ENCODE measurements at regions not wholly inside any gene's neighbourhood (a gene's known extent, or its start where the extent isn't known, plus 50 kb on each side); places are given as distances from the start of the nearest gene placed in this dataset.
A peak's percentile ranks its signal among the peaks of the same experiment; 100 is the strongest.

DNA sequence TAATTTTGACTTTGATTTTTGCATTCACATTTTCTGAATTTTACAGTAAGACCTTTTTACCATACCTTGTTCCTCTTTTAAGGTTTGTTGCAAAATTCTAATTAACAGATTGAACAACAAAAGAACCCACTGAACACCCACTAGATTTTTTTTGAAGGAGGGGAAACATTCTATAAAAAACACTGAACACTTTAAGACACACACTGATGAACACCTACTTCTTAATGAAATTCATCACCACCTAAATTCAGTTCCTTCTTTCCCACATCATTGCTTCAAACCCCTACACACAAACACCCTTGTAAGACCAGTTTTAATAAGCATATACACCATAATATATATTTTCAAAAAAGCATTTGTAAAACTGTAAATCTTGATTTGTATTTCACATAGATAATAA, 559.0 kb upstream of the MEF2C start:
- no peak for DNase-seq

DNA sequence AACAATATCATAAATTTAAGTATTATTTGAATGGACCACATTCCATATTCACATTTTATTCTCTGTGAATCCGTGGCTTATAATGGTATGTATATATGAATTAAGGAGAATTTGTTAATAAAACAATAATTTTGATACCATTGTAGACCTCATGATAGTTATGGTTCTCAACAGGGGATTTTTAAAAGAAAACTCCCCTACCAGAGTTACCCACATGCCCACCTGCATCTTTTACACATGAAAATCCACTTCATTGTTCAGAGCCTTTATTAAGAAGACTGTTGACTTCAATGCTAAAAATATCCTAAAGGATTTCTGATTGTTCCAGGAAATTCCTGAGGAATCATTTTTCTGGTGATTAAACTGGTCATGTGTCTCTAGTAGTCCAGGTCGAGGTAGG, 557.7 kb upstream of the MEF2C start:
- DNase-seq = peak; percentile 12

DNA sequence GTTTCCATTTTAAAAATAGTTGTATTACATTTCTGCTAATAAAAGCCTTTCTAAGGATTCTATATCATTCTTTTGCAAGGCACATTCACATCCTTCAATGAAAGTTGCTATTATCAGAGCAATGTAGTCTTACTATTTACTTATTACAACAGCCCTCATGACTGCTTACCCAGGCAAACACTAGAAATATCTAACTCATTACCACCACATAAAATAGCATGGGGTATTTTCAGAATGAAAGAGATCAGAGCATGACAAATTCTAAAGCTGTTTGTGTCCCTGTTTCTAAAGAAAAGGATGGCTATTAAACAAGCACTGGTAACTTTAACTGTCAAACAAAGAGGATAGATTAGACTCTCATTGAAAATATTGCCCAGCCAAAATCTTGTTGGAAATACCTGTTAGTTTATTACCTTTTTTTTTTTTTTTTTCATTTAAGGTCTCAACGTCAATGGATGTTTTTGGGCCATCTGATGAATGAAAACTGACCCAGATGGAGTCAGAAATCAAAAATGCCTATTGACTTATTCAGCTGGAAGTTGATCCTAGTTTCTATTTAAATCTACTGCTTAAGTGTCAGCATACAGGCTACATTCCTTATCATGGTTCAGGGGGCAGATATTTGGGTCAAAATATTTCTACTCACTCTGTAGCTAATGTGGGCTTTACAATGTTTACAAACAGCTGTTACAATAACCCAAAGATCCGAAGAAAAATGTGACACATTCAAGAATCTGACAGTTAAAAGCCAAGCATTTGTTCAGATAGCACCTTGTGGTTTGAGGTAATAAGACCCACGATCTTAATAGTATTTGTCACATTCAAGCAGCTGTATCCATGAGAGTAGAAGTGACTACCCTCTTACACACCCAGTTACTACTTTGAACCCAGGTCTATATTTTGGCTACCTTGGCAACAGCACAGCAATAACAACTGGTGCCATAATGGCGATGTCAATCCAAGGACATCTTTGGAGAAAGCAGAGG, 554.8 kb upstream of the MEF2C start:
- DNase-seq = peak; percentile 3

DNA sequence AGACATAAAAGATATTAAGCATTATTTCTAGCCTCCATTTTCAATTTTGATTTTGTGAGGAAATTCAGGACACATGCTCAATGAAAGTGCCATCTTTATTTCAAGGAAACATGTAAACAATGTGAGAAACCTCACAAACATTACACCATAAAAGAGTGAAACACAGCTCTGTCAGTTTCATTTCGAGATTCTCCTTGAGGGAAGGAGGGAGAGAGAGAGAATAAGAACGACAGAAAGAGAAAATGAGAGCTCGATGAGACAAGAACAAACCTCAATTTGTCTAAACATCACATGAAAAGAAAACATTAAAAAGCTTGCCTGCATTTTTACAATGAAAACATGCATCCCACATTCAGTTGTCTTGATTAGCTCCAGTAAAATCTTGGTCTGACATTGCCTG, 553.5 kb upstream of the MEF2C start:
- no peak for DNase-seq

DNA sequence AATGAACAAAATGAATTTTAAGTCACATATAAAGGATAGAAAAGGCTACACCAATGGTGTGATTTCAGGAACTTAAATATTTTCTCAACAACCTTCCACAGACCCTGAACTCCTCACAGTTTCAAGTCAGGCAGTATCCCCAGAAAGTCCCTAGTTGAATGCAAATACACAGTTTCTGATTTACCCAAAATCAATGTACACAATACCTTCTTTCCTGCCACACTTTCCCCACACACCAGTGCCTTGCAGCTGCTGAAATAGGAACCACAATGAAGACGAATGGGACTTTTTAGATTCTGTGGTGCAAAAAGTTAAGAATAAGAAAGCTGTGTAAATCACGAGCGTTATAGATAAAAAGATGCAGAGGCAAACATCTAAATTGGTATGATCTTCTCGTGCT, 552.4 kb upstream of the MEF2C start:
- no peak for DNase-seq

DNA sequence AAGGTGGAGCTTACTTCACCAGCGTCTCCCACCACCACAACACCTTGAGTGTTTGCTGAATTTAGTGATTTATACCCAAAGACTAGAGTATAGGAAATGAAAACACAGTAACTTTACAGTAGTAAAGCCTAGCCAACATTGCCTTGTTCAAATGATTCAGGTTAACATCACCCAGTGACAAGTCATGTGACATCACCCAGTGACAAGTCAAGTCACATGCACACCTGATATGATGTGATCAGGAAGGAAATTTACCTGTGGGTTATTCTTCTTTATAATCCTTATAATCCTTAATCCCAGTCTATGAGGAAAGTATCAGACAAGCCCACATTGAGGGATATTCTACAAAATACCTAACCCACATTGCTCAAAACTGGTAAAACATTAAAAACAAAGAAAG, 545.6 kb upstream of the MEF2C start:
- no peak for DNase-seq

DNA sequence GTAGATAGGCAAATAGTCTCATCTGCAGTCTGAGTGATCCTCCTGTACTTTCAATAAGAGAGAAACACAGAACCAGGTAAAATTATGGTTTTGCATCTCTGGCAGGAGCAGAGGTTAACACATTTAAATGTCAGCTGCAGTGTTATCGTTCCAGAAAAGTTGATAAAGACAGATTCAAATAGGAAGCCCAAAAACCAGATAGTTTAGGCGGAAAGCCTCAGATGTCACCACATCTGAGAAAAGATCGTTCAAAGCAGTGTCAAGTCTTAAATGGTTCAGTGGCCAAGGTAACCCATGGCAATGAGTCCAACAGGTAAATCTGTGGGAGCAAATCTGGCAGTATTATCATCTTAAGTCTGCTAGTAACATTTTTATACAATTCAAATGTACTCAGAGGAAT, 542.1 kb upstream of the MEF2C start:
- no peak for DNase-seq

DNA sequence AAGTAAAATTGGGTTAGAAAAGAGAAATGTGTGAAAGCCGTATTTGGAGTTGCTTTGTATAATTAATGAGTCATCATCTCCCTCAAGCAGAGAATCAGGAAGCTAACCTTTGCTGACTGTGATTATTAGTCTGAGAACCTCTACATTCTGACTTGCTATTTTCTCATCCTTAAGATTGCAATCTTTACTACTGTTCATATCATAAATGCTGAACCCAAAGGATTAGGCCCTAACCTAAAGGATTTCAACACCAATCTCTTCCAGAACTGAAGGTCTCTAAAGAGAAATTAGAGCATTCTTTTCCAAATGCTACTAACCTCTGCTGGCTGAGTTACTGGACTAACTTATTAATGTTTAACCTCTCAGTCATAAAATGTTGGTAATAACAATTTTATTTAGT, 538.1 kb upstream of the MEF2C start:
- peak; percentile 15 for DNase-seq

DNA sequence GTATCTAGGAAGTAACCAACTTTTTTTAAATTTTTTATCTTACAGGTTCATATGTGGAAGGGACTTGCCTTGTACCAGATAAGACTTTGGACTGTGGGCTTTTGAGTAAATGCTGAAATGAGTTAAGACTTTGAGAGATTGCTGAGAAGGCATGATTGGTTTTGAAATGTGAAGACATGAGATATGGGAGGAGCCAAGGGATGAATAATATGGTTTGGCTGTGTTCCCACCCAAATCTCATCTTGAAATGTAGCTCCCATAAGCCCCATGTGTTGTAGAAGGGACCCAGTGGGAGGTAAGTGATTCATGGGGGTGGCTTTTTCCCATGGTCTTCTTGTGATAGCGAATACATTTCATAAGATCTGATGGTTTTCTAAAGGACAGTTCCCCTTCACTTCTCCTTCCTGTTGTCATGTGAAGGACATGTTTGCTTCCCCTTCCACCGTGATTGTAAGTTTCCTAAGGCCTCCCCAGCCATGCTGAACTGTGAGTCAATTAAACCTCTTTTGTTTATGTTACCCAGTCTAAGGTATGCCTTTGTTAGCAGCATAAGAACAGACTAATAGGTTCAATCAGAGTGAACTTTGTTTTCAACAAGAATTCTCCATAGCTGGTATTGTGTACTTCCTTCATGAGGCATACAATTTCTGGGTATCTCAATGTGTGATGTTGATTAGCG, 535.6 kb upstream of the MEF2C start:
- peak; percentile 11 for DNase-seq

DNA sequence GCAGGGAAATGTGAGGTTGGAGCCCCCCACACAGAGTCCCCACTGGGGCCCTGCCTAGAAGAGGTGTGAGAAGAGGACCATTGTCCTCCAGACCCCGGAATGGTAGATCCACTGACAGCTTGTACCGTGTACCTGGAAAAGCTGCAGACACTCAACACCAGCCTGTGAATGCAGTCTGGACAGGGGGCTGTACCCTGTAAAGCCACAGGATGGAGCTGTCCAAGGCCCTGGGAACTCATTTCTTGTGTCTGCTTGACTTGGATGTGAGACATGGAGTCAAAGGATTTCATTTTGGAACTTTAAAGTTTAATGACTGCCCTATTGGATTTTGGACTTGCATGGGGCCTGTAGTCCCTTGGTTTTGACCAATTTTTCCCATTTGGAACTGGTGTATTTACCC, 535.0 kb upstream of the MEF2C start:
- no peak for DNase-seq

DNA sequence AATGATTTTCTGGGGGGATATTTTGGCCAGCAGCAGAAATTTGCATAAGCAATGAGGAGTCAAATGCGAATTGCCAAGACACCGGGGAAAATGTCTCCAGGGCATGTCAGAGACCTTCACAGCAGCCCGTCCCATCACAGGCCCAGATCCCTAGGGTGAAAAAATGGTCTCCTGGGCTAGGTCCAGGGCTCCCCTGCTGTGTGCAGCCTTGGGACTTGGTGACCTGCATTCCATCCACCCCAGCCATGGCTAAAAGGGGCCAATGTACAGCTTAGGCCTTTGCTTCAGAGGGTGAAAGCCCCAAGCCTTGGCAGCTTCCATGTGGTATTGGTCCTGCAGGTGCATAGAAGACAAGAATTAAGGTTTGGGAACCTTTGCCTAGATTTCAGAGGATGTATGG, 534.5 kb upstream of the MEF2C start:
- DNase-seq = no peak

DNA sequence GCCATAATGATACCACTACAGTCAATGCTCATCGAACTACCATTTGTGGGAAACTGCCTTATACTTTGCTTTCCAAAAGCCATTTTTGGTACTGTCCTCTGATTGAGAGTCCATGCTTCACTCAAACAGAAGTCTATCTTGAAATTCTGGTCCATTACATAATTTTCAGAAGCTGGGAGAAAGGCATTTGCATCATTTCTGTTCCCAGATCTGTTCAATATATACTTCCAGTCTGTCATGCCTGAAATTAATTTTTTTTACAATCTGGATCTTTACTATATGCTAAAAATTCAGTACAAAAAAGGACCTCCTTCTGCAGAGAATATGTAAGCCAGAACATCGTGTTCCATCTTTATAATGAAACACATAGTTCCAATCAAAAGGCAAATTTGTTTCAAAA, 528.9 kb upstream of the MEF2C start:
- no peak for DNase-seq

DNA sequence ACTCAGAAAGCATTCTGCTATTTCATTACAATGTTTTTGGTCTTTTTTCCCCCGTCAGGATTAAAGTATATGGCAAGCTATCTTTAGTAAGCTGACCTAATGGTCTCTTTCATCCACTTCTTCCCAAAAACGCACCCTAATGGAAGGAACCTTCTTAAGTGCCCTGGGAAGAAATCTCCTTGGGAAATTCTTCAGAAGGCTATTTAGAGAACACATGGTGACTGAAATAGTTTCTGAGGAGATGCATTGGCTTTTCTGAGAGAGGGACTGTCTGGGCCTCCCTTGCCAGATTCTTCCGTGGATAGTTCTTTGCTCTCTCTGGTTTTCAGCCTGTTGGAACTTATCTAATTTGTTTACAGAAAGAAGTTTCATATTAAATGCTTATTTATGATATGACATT, 524.1 kb upstream of the MEF2C start:
- no peak for DNase-seq

DNA sequence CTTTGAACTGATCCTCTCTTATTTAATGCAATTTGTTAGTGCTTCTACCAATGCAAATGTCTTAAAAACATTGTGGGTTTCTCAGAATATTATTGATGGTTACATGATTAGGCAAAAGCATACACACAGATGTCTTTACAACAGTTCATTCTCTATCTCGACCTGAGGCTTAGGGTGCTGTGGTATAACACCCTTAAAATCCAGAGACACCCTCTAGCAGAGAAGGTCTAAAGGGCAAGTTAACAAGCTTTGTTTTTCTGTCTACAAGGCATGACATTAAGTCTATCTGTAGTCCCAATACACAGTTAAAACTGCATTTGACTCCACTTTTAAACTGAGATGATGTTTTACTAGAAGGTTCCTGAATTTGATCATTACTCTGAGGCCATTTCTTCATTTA, 518.7 kb upstream of the MEF2C start:
- no peak for DNase-seq

DNA sequence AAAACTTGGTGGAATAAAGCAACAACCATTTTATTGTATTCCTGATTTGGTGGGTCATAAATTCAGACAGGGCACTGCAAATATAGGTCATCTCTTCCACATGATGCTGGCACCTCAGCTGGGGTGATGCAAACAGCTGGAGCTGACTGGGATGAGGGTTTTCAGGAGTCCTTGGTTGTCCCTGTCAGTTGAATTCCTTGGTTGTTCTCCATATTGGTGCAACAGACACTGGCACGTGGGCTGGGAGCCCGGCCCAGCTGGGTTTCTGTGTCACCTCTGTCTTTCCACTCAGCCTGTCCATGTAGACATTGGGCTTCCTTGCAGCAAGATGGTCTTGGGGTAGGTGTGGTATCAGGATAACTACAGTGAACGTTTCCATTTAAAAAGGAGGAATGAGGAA, 518.0 kb upstream of the MEF2C start:
- no peak for DNase-seq

DNA sequence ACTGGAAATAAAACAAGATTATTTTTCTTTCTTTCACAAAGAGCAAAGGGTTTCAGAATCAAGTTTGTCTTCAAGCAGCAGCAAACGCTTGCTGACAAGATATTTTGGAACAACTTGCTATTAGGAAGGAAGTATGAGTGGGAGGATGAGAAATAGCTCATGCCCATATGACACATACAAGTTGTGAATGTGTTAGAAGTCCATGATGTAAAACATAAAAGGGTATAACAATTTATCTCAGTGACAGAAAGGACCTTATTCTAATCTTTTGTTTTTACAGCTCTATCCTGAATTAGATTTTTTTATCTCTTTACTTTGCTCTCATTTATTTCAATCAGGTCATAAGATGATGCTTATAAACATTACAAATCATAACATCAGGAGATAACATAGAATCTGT, 516.6 kb upstream of the MEF2C start:
- peak; percentile 25 for DNase-seq

DNA sequence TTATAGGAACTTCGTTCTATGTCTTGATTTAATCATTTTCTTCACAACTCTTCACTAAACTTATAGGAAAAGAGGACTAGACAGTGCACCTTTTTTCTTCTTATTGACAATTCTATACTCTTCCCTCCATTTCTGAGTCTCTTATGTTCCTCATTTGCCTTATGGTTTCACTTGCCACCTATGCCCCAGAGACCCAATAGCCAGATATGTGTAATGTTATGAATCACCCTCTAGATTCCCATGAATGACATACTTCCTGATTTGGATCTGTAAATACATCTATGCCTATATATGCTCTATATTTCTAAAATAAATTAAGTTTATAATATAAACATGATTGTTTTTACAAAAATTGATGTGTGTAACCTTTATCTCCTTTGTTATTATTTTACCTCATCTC, 514.1 kb upstream of the MEF2C start:
- no peak for DNase-seq

DNA sequence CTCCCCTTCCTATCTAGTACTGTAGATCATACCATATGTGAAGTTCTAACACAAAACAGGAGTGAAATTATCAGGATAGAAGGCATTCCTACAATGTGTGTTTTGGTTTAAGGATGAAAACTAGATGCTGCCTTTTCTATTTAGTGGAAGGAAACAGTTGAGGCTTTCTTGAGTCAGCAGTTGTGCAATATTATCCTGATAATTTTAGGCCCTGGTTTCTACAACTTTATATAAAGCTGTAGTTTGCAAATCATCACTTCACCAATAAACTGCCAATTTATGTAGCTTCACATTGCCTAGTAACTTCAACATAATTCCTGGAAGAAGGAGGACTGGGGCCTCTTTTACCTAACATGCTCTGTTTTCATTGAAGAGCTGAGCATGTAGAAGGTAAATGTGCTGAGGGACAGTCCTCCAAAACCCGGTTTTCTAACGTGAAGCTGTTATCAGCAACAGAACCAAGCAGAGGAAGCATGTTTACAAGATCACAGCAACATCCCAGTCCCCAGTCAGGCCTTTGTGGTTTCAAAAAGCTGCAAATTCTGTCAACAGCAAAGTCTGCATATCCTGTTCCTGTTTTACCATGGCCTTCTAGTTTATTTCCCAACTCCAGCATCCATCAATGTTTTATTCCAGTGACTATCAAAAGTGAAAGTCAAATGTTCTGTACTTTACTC, 513.4 kb upstream of the MEF2C start:
- peak; percentile 7 for DNase-seq

DNA sequence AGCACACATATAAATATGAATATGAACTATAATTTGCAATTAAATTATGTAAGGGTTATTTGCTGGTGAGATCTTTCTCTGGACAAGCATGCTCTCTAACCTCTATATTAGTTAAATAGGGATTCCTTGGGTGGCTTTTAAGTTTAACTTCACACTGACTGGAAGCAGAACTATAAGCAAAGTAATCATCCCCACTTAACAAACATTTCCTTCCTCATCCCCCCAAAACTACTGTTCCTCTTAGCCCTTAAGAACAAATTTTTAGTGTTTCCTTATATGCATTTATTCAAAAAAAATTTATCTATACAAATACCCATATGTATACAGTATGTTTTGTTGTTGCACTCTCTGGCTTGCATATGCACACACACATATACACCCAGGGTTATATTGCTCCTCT, 512.1 kb upstream of the MEF2C start:
- DNase-seq = no peak

DNA sequence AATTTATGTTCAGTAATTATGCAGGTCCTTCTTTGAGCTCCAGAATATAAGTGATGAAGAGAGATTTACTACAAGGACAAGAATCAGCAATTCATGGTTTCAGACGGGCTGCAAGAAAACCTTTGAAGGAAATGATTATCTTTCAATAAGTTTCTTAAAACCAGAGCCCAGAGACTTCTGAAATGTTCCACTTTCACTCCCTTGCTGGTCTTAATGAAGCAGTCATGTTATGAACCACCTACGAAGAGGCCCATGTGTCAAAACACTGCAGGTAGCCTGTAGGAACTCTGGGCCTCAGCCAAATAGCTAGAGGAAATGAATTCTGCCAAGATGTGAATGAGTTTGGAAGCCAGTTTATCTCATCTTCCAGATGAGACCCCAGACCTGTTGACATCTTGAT, 505.9 kb upstream of the MEF2C start:
- no peak for DNase-seq

DNA sequence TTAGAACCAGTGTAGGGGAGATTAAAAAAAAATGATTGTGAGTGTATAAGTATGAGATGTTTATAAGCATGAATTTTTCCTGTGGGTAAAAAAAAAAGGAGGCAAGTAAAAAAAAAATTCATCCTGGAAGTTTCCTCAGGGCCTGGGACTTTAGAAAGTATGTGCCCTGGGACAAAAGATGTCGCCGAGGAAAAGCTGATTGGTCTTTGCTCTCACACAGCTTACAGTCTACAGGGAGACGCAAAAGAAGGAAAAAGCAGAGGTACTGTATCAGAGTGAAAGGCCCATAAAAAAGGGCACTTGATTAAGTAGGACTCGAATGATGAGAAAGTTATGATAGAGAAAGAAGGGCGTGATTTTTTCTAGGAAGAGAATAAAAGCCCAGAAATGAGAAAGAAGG, 501.4 kb upstream of the MEF2C start:
- DNase-seq = no peak

DNA sequence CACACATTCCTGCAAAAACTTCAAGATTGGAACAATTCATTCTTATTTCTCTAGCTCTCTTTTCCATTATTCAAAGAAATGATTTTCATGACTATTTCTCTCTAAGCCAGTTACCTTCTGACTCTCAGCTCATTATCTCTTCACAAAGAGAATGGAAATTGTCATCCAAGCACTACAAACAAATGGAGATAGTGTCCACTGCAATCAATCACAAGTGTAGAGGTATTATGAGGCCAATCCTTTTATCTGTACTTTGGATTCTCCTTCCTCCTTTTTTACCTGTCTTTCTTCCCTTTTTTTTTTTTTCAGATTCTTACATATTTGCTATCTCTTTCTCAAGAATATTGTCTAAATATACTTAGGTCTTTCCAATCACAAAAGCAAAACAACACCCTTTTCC, 497.7 kb upstream of the MEF2C start:
- DNase-seq = no peak

DNA sequence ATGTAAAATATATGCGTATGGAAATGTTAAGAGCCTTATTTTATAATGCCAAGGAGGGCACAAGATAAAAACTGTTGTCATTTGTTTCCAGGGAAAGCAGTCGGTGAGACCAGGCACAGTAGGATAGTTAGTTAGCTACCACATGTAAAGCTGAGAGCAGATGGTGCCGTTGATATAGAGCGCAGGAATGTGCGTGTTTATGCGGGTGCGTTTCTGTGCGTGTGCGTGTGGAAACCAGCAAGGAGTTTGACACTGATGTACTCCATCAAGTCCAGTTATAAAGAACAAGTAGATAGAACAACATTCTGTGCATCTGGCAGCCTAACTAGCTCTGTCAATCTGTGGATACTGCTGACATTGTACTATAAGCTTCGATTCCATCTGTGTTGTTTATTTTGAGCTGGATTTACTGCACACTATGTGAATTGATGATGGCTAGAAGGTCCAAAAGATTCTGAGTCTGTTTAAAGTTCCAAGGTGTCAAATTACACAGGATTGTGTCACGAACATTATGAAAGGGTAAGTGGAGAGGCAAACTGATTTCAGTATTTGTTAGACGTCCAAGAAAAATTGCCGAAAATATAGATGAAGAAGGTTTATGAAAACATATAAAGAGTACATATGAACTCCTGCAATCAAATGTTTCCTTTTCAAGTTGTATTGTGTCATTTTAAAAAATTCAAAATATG, 494.9 kb upstream of the MEF2C start:
- DNase-seq = no peak

Measured in NCI-H226 (cell line).